ENCODE measurements at regions not wholly inside any gene's neighbourhood (a gene's known extent, or its start where the extent isn't known, plus 50 kb on each side); places are given as distances from the start of the nearest gene placed in this dataset.

DNA sequence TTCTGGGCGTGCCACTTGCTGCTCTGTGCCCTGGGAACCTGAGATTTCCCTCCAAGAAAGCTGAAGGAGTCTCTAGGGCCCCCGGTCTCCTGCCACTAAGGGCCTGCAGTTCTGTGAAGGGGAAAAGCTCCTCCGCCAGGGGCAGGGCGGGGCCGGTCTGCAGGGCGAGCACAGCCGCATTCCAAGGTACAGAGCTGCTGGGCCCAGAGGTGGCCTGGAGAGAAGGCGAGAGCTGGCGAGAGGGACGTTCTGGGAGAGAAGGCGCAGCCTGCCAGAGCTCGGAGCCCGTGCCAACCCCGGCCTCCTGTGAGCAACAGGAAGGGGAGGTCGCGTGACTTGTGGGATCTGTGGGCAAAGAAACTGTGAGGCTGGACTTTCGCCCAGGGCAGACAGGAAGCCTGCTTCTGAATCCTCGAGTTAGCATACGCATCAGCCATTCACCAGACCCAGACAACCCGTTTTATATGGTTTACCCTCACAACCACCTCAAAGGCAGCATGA, 500.4 kb downstream of the SHQ1 start:
- no peak overlapping the region for H3K14ac ChIP-seq (replicated peaks; ENCODE audit: low read depth, low read length)
- no peak overlapping the region for H2AFZ ChIP-seq (replicated peaks; ENCODE audit: low read length, poor library complexity)
- H3K56ac ChIP-seq (ENCODE audit: extremely low read depth, insufficient read depth, low read length) = no peak overlapping the region
- H4K8ac ChIP-seq (ENCODE audit: low read depth in 2 of 2, low read length in 2 of 2) = no peak overlapping the region
- intact Hi-C loops (cut with micrococcal nuclease) (no loop called here), in situ Hi-C loops (cut with MboI; ENCODE audit: low sequenced_read_pairs) (no loop called here), dilution Hi-C loops (cut with HindIII; ENCODE audit: low sequenced_read_pairs, unreplicated experiment) (no loop called here)
- DNase-seq = no peak
- H3K4me1 ChIP-seq (ENCODE audit: control insufficient read depth, insufficient read depth, low read length) = no peaks in the 10 kb centered on the region; the same call in 1 of the 2 replicates
- no peak overlapping the region for H2BK5ac ChIP-seq (ENCODE audit: low read depth, low read length, poor library complexity, severe bottlenecking)
- no peak overlapping the region for H4K5ac ChIP-seq (ENCODE audit: low read depth, low read length)
- H2BK20ac ChIP-seq (ENCODE audit: low read depth, low read length) = no peak overlapping the region
- H2BK15ac ChIP-seq (ENCODE audit: low read depth, low read length) = no peak overlapping the region
- no peak overlapping the region for H3K27ac ChIP-seq (ENCODE audit: insufficient read depth, low read length)
- no peak overlapping the region for H3K4ac ChIP-seq (ENCODE audit: low read depth, low read length)
- CTCF ChIA-PET = interaction anchor here (0.8 kb wide), 1 partner anchor 385 kb away, joined by 3 read pairs; no protein-coding TSS in a partner anchor
- no peak overlapping the region for H3K4me2 ChIP-seq (ENCODE audit: low read depth, low read length)
- H3K23ac ChIP-seq (ENCODE audit: low read depth, low read length) = no peak overlapping the region
- H4K91ac ChIP-seq (ENCODE audit: insufficient read depth, low read depth, low read length) = no peak overlapping the region
- no peak overlapping the region for H3K4me3 ChIP-seq (ENCODE audit: insufficient read depth, low read depth, low read length)
- H2AK5ac ChIP-seq (ENCODE audit: low read depth, low read length) = 0 out of 2 replicates have a peak overlapping the region, but pooled peaks have one; percentile 2
- no peak overlapping the region for H3K18ac ChIP-seq (ENCODE audit: low read depth, low read length)
- BruUV-seq (replicated peaks) = no TSS peak
- 96% methylated on average over 5 of the region's 20 CpGs; no CpG with 5 or more reads in 1 of the 2 experiments for WGBS, 2 experiments (ENCODE audit: extremely low coverage in 2 of 2, insufficient read length in 1 of 2)
- H4K20me1 ChIP-seq (ENCODE audit: insufficient read depth, low read length) = no peaks in the 10 kb centered on the region
- TF ChIP-seq CHD1 (IDR thresholded peaks at IDR 0.05; ENCODE audit: low read depth, low read length) = no peak
- TF ChIP-seq RFX5 (IDR thresholded peaks at IDR 0.05; ENCODE audit: low read depth, low read length) = no peak
- no peak for TF ChIP-seq CEBPB (IDR thresholded peaks at IDR 0.05; ENCODE audit: low read depth, low read length)
- TF ChIP-seq RAD21 (IDR thresholded peaks at IDR 0.05; ENCODE audit: low read length) = no peak
- no peaks in the 10 kb centered on the region for H3K9me3 ChIP-seq (ENCODE audit: control insufficient read depth, insufficient read depth, low read length)
- no peak overlapping the region for H2BK120ac ChIP-seq (ENCODE audit: low read depth, low read length)
- H3K9ac ChIP-seq (ENCODE audit: low read depth, low read length) = no peak overlapping the region
- no peaks in the 10 kb centered on the region for H3K36me3 ChIP-seq (ENCODE audit: control insufficient read depth, insufficient read depth, low read length)
- ATAC-seq (ENCODE audit: low read depth) = no peak
- POLR2A ChIA-PET (ENCODE audit: unreplicated experiment) = no interaction called here
- no peak overlapping the region for H2AK9ac ChIP-seq (replicated peaks; ENCODE audit: low read depth, low read length, poor library complexity)
- no peaks in the 10 kb centered on the region for H3K79me1 ChIP-seq (ENCODE audit: low read depth in 1 of 2, low read length in 2 of 2)
- peaks cover 2% of the 10 kb centered on the region; the same call in 1 of the 2 replicates for H3K27me3 ChIP-seq (ENCODE audit: control insufficient read depth, insufficient read depth, low read length)
- H3K9me1 ChIP-seq (ENCODE audit: insufficient read depth, low read length) = peaks cover 3% of the 10 kb centered on the region

All from IMR-90 (cell line).